Gastroesophageal sphincter (tissue), 4 donors: ENCODE measurements at regions not wholly inside any gene's neighbourhood (a gene's known extent, or its start where the extent isn't known, plus 50 kb on each side); places are given as distances from the start of the nearest gene placed in this dataset.

Experiments used
- ATAC-seq: fragments of 150-250 bp; one replicate; pipeline ENCODE4 v1.9.1; 2016; ENCODE audit warnings: mild to moderate bottlenecking, moderate library complexity
- H3K27ac ChIP-seq, 4 donors: fragments of 200-600 bp; sonication (generic) in 3 of 4; 1 replicate in 3 of 4; 2 replicates in 1 of 4; pipeline ENCODE4 v1.5.1; 2016 to 2019
- H3K27me3 ChIP-seq: fragments of 200-600 bp; sonication (generic); one replicate; pipeline ENCODE4 v1.5.1; 2019
- H3K36me3 ChIP-seq, 2 donors: fragments of 200-600 bp; sonication (generic); one replicate each; pipeline ENCODE4 v1.5.1; 2019; ENCODE audit warnings: control low read depth in 1 of 2
- H3K4me1 ChIP-seq, 3 donors: fragments of 200-600 bp; sonication (generic); 1 replicate in 2 of 3; 2 replicates in 1 of 3; pipeline ENCODE4 v1.5.1; 2016 to 2019; ENCODE audit warnings: control low read depth in 2 of 3
- H3K4me3 ChIP-seq, 2 donors: fragments of 200-600 bp; sonication (generic); one replicate each; pipeline ENCODE4 v1.5.1; 2019; ENCODE audit warnings: mild to moderate bottlenecking in 1 of 2, moderate library complexity in 1 of 2
- H3K9me3 ChIP-seq, 3 donors: fragments of 200-600 bp; sonication (generic); one replicate each; pipeline ENCODE4 v1.5.1; 2017 to 2019; ENCODE audit warnings: control low read depth in 2 of 3
- CTCF ChIP-seq, 4 experiments: fragments of 200-600 bp in 2 of 4; fragments of 450-650 bp in 2 of 4; sonication (generic) in 1 of 4; IDR thresholded peaks; one replicate each; pipeline ENCODE4 v1.5.1; 2017 to 2019; ENCODE audit warnings: antibody characterized with exemption in 4 of 4, mild to moderate bottlenecking in 2 of 4, moderate library complexity in 2 of 4
- EP300 ChIP-seq: sonication (generic); formaldehyde crosslinking; IDR thresholded peaks from one replicate; pipeline ENCODE4 v1.6.1; 2017; ENCODE audit warnings: antibody characterized with exemption, mild to moderate bottlenecking
- POLR2A ChIP-seq, 2 donors: fragments of 450-650 bp; IDR thresholded peaks; one replicate each; pipeline ENCODE4 v1.6.1; 2017; ENCODE audit warnings: antibody characterized with exemption in 2 of 2, mild to moderate bottlenecking in 2 of 2, moderate library complexity in 1 of 2
- POLR2AphosphoS5 ChIP-seq: sonication (generic); formaldehyde crosslinking; IDR thresholded peaks from one replicate; pipeline ENCODE4 v1.6.1; 2017; ENCODE audit warnings: antibody characterized with exemption
- WGBS, 2 donors: methylation state at CpG; one replicate each; pipeline ENCODE4 v1.1.5; 2018; ENCODE audit warnings: low coverage in 1 of 2; 5-methylcytosine and 5-hydroxymethylcytosine counted together

DNA sequence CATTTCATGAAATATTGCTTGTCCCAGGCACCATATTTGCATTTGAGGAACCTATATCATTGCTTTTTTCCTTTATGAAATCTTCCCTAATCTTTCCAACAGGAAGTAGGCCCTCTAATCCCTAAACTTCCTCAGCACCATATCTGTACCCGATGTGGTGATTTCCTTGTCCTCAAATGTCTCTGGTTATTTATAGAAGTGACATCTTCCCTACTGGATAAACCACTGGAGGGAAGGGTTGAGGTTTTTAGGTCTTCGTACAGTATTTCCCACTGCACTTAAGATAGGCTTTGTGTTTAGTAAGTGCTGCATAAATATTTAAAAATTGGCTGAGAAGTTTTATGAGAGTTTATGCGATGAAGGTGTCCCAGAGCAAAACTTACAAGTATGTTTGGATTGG is 54.9 kb upstream of the TMEM170B start:
- TF ChIP-seq EP300 (no peak), POLR2AphosphoS5 (no peak), POLR2A (IDR thresholded peaks at IDR 0.05) (no peak), CTCF (IDR thresholded peaks at IDR 0.05) (no peak)
- Histone ChIP-seq H3K27me3 (no peaks in the 10 kb centered on the region), H3K9me3 (no peaks in the 10 kb centered on the region), H3K4me3 (no peak overlapping the region), H3K27ac (no peak overlapping the region), H3K4me1 (peaks cover 0 to 22% (median 0%) of the 10 kb centered on the region in 3 donors), H3K36me3 (no peaks in the 10 kb centered on the region)
- WGBS, 2 donors: 43% methylated on average over 3 of the region's 3 CpGs
- ATAC-seq: no peak

- Histone ChIP-seq H3K9me3 (no peaks in the 10 kb centered on the region), H3K27ac (no peak overlapping the region), H3K36me3 (no peaks in the 10 kb centered on the region), H3K27me3 (no peaks in the 10 kb centered on the region), H3K4me3 (no peak overlapping the region), H3K4me1 (peaks cover 0 to 22% (median 0%) of the 10 kb centered on the region in 3 donors)
- 54 to 67% methylated on average over 3 to 4 of the region's 4 CpGs for WGBS, 2 donors
- no peak for TF ChIP-seq CTCF (IDR thresholded peaks at IDR 0.05)
- no peak for TF ChIP-seq POLR2A (IDR thresholded peaks at IDR 0.05)
- TF ChIP-seq POLR2AphosphoS5: no peak
- TF ChIP-seq EP300: no peak
- no peak for ATAC-seq
These were observed 57.0 kb upstream of the TMEM170B start for GRCh38 chr6:11480541-11480940.

DNA sequence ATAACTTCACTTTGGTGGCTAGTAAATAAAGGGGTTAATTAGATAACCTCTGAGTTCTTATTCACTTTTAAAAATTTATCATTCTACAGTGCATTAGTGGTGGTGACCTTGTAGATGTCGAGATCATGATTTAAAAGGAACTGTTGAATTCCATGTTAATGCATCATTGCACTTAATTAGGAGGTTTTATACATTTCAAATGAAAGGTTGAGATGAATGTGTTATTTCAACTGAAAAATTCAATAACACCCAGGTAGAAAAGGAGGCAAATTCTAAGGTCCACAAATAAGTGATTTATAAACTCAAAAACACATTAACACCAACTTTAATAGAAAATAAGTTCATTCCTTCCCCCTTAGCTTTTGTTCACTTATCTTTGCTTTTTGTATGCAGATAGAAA is 58.3 kb upstream of the TMEM170B start:
- Histone ChIP-seq H3K4me3 (no peak overlapping the region), H3K27ac (no peak overlapping the region), H3K9me3 (no peaks in the 10 kb centered on the region), H3K4me1 (peaks cover 0 to 19% (median 0%) of the 10 kb centered on the region in 3 donors), H3K27me3 (no peaks in the 10 kb centered on the region), H3K36me3 (no peaks in the 10 kb centered on the region)
- no peak for ATAC-seq
- WGBS, 2 donors: 82 to 100% methylated on average over 1 of the region's 1 CpG
- TF ChIP-seq POLR2AphosphoS5 (no peak), CTCF (IDR thresholded peaks at IDR 0.05) (no peak), EP300 (no peak), POLR2A (IDR thresholded peaks at IDR 0.05) (no peak)

DNA sequence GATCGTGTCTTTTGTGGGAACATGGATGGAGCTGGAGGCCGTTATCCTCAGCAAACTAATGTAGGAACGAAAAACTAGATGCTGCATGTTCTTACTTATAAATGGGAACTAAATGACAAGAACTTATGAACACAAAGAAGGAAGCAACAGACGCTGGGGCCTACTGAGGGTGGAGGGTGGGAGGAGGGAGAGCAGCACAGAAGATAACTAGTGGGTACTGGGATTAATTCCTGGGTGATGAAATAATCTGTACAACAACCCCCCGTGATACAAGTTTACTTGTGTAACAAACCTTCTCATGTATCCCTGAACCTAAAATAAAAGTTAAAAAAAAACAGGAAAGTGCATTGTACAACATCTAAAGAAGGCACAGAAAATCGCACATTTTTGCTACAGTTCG is 59.0 kb upstream of the TMEM170B start:
- no peak overlapping the region for H3K4me3 ChIP-seq
- TF ChIP-seq CTCF (IDR thresholded peaks at IDR 0.05) (no peak), EP300 (no peak), POLR2AphosphoS5 (no peak), POLR2A (IDR thresholded peaks at IDR 0.05) (no peak)
- H3K27ac ChIP-seq: no peak overlapping the region
- WGBS, 2 donors: 77 to 88% methylated on average over 7 of the region's 7 CpGs
- H3K27me3 ChIP-seq: no peaks in the 10 kb centered on the region
- no peaks in the 10 kb centered on the region for H3K36me3 ChIP-seq
- H3K4me1 ChIP-seq: peaks cover 0 to 16% (median 0%) of the 10 kb centered on the region in 3 donors
- no peak for ATAC-seq
- H3K9me3 ChIP-seq: no peaks in the 10 kb centered on the region

DNA sequence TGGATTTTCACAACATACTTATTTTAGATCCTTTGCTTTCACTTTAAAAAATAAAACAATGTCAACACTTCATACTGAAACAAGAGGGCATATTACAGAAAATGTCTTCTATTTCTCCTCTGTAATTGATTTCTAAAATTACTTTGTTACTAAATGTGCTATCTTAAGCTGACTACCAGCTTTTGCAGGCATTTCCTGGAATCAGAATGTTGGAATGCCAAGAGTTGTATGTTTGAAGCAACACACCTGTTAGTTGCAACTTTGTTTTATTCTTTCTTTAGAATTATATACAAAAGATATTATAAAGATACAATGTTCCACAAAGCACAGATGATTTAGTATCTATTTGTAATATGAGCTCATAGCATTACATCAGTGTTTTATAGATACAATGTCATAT is 62.5 kb upstream of the TMEM170B start:
- Histone ChIP-seq H3K4me3 (no peak overlapping the region), H3K27ac (no peak overlapping the region), H3K9me3 (no peaks in the 10 kb centered on the region), H3K4me1 (peaks cover 0 to 14% (median 0%) of the 10 kb centered on the region in 3 donors), H3K27me3 (no peaks in the 10 kb centered on the region), H3K36me3 (no peaks in the 10 kb centered on the region)
- ATAC-seq: no peak
- TF ChIP-seq CTCF (IDR thresholded peaks at IDR 0.05) (no peak), EP300 (no peak), POLR2A (IDR thresholded peaks at IDR 0.05) (no peak), POLR2AphosphoS5 (no peak)
